NCI-H2171 (cell line): ENCODE measurements at regions not wholly inside any gene's neighbourhood (a gene's known extent, or its start where the extent isn't known, plus 50 kb on each side); places are given as distances from the start of the nearest gene placed in this dataset.
A peak's percentile ranks its signal among the peaks of the same experiment; 100 is the strongest.

ENCODE experiments used
- DNase-seq: peaks from one replicate; lab custom pipeline; 2025; lab: John Stamatoyannopoulos, UW

DNA sequence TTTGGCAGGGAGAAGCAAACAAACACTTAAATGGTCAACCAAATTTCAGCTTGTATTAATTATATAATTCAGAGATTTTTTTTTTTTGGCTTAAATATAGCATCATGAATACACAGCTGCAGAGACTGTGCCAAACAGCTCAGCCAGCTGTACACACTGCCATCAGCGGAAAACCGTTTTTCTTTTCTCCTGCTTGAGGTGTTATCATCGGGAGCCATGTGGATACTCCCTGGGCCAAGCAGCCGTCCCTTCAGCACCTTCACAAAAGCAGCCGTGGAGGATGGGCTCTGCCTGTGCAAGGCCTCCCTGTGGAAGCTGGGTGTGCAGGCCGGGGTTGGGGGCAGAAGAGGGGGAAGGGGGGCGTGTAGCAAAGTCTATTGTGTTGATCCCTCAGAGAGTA lies 85.0 kb downstream of the NUF2 start:
- no peak for DNase-seq

GRCh38 chr1:163408262-163408661 lies 86.5 kb downstream of the NUF2 start:
- DNase-seq: no peak

- DNase-seq: no peak
Measured at GRCh38 chr1:163410073-163410999, 88.6 kb downstream of the NUF2 start.

- DNase-seq: no peak
Measured at GRCh38 chr1:163412221-163412620, 90.5 kb downstream of the NUF2 start.

- DNase-seq: no peak
Measured at GRCh38 chr1:163414778-163415177, 93.0 kb downstream of the NUF2 start.

DNA sequence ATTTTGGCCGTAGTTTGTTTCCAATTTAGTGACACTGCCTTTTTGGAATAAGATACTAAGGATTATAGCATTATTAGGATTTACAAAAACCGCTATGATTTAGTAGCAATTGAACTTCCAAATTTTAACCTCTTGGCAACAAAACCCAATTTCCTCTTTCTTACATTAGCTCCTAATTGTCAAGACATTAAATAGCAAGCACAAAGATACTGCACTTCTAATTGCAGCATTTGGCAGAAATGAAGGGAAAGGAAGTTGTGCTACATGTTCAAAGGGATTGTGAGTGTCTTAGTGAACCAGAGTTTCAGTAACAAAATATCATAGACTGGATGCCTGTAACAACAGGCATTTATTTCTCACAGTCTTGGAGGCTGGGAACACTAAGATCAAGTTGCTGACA lies 99.9 kb downstream of the NUF2 start:
- no peak for DNase-seq

DNA sequence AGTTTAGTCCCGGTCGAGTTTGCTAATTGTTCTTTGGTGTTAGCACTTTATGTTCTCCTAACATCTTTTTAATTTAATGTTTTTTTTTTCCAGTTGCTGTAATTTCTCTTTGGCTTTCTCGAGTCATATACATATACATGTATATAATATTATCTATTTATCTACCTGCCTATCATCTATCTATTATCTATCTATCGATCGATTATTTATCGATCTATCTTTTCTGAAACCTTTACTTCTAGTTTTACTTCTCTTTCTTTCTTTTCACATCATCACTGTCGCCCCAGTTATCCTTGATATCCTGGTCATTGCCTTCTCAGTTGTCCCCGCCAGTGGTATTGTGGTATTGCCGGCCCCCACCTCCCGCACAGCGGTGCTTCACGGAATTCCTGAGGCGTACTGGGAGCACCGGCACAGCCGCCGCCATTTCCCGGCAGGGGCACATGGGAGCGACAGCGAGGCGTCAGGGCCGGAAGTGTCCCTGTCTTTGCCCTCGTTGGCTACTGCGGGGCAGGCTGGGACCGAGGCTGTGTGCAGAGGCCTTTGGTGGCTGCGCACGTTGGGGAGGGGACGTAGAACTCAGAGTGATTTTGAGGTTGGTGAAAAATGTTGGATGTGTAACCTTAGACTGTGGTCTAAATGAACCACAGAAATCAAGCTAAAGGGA lies 101.1 kb downstream of the NUF2 start:
- DNase-seq: no peak

GRCh38 chr1:163426505-163427251 lies 104.9 kb downstream of the NUF2 start:
- no peak for DNase-seq

DNA sequence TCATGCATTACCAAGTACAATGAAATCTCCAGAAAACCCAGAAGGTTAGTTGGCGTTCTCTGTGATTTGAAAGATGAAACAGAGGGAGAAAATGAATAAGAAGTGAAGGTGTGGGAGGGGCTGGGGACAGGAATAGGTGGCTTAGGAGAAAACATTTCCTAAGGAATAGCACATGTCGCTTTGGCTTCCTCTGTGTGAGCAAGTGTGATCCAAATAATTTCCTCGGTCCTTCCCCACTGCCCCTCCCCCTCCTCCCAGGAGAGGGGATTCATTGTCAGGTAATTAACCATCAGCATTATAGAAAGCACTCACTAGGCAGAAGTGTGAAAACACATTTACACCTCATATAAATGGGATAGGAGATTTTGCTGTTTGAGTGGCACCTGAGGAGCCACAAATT lies 105.5 kb downstream of the NUF2 start:
- no peak for DNase-seq

DNA sequence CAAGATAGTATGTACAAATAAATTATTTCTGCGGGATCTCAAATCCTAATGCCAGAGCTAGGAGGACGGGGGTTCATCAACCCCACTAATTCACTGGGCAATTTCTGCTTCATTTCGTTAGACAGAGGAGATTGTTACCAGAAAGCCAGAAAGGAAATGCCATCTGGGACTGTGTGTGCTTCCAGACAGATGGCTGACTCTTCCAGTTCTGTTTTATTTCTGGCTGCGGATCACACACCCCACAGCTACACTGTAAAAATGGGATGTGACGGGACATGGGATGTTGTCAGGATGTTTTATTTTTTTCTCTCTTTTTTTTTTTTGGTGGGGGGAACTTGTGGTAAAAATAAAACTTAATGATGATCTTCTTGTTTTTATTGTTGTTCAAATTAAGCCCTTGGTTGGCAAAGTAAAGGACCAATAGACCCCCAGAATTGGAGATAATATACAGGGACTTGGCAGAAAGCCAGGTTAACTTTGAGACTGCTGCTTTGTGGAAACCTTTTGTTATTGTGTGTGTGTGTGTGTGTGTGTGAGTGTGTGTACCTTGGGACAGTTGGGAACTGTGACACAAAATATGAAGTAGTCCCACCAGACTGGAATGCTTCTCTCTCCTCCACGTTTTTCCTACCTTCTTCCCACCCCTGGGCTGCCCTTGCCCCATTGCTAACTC lies 114.5 kb downstream of the NUF2 start:
- peak; percentile 17 for DNase-seq

DNA sequence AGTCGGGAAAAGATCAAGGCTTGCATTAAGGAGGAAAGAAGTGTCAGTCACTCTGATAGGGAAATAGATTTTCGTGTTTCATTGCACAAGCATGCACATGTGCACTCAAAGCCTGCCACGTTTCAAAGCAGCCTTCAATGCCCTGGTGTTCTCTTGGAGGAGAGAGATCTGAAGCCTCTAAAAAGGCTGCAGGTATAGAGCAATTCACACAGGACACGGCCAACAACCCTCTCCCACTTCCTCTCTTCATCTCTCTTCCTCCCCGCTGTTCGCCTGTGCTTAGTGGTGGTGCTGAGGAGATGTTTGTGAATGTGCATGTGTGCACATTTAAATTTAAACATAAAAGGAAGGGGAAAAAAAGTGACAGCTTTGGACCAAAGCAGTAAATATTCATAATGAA lies 117.7 kb downstream of the NUF2 start:
- DNase-seq: no peak

- no peak for DNase-seq
Measured at GRCh38 chr1:163440090-163440489, 118.3 kb downstream of the NUF2 start.

DNA sequence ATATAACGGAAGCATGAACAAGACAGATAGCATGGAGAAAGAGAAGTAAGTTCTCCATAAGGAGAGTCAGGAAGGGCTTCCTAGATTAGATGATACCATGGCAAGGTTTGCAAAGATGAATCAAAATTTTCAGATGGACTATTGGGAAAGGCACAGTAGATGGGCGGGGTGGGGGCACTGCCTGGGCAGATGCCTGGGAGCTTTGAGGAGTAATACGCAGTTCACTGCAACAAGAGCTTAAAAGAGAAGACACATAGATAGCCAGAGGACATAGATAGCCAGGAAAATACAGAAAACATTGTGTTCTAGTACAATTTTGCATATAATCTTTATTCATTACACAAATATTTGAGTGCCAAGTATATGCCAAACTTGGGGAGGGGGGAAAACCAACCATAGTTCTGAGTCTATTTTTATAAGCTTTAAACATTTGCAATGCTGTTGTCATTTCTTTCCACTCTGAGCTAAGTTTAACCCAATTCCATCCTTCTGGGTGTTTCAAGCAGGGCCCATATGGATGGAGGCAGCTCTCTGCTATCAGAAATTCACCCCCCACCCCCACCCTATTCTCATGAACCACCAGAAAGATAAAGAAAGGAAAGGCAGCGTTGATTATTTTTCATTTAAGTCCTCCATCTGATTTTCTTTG lies 120.6 kb downstream of the NUF2 start:
- no peak for DNase-seq

GRCh38 chr1:163442895-163443294 lies 121.1 kb downstream of the NUF2 start:
- no peak for DNase-seq

DNA sequence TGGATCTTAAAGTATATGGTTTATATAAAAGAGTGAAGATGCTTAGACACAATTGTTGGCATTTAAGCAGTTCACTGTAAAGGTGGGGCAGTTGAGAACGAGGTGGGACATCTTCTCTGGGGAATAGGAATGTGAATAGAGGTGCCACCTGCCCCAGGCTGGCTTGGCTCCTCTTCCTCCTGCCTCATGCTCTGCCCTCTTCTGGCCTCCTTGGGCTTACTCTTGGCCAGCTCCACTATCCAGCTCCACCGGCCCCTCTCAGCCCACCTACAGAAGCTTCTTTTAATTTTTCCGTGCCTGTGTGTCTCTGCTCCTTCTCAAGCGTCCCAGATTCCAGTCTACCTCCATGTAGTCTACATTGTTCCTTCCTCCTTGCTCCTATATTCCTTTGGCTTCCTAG lies 122.1 kb downstream of the NUF2 start:
- DNase-seq: no peak

GRCh38 chr1:163444665-163445064 lies 122.9 kb downstream of the NUF2 start:
- DNase-seq: no peak

DNA sequence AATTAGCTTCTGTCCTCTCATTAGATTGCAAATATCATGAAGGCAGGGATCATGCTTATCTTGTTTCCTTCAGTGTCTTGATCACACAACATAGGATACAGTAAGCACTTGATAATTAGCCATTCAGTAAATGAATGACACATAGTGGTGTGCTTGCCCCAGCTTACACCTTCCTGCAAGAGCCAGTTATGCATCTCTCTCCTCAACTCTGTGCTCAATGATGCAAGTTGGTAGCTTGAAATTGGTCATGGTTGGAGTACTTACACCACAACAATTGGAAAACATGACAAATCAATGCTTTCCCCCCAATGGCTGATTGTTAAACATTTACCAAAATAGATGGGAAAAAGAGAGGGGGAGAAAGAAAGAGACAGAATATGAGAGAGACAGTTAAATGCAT lies 129.2 kb downstream of the NUF2 start:
- DNase-seq: no peak

DNA sequence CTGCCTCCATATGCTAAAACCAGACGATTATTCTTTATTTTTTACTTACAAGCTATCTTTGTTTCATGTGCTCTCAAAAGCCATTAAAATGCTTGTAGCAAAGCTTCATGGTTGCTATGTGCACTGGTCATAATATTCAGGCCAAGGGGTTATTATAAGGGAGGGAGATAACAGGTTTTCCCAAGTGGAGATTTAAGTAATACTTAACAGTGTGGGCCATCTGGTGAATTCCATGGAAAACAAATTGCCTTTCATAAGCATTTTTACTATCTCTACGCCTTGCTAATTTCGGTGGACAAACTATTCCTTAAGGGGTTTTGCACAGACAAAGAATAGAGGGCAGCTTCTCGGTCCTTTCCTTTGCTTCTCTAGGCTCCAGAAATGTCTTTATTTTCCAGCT lies 137.8 kb downstream of the NUF2 start:
- no peak for DNase-seq

DNA sequence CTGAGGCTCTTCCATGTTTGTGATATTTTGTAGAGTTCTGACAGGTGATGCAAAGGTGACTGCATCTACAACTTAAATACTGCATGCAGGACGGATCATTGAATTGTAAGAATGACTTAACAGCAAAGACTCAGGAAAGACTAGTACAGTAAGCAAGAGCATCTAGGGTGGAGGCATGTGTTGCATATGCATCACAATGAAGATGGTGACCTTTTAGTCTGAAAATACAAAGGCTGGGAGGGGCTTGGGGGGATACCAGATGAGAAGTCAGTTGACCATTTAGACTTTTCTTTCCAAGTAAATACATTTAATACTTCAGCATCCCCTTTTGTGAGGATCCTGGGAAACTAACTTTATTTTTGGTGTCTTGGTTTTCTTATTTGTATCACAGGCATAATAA lies 145.5 kb downstream of the NUF2 start:
- no peak for DNase-seq

DNA sequence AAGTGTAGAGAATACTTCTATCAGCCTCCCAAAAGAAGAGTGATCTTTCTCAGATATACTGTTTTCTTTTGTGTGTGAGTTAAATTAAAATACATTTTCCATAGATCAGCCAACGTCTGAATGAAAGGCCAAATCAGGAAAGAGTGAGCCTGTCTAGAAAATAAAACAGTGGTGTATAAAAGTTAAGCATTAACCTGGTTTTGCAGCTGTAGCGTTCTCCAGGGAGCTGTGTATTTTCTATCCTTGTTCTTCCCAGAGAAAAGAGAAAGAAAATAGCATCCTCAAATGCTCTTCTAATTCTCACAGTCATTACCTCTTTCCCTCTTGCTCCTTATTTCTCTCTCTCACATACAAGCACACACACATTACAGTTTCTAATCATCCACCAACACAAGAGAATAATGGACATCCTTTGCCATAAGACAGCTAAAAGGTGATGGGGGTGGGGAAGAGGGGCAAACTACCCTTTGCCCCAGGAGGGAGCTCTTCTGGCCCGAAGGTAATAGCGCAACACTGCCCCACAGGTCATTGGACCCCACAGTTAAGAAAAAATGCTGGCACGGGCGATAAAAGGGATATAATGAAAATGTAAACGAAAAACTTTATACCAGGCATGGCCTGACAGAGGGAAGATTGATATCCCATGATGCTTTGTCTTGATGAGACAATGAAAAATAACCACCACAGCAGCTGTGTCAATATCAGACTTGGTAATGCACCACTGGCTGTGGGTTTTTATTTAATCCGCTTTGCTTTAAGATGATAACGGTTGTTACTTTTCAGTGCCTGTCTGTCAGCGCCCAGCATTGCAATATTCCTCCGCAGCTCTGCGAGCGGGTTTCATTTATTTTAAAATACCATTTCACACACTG lies 150.3 kb downstream of the NUF2 start:
- DNase-seq: no peak
